C1 segment of cervical spinal cord (tissue), 14 donors: ENCODE measurements at regions not wholly inside any gene's neighbourhood (a gene's known extent, or its start where the extent isn't known, plus 50 kb on each side); places are given as distances from the start of the nearest gene placed in this dataset.

Source experiments
- DNase-seq, 14 donors: peaks; one replicate each; lab custom pipeline; 2025; lab: John Stamatoyannopoulos, UW

GRCh38 chr4:165718660-165719059, 154.4 kb upstream of the TLL1 start:
- no peak for DNase-seq

DNA sequence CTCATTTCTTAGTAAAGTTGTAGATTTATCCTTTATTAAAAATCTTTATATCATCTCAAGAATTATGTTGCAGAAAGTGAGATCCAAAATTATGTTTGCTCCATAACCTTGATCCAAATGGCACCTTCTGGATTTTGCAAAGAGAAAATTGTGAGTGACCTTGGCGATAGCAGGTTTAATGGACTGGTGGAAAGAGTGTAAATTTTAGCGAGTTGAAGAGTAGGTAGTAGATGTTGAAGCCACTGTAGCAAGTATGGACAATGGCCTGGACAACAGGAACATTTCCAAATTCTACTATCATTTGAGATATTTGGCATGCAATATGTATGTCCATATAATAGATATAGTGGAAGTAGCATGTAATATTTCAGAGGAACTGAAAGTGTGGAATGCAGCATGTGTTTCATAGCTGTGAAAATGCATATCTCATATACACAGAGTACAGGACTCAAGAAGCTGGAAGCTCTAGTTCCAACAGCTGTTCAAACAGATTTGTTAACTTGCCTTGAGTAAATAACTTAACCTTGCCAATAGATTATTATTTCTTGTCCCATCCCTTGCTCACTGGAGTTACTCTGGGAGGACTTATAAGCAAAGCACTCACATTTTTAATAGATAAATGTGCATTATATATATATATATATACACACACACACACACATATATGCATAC, 152.5 kb upstream of the TLL1 start:
- DNase-seq = no peak

DNA sequence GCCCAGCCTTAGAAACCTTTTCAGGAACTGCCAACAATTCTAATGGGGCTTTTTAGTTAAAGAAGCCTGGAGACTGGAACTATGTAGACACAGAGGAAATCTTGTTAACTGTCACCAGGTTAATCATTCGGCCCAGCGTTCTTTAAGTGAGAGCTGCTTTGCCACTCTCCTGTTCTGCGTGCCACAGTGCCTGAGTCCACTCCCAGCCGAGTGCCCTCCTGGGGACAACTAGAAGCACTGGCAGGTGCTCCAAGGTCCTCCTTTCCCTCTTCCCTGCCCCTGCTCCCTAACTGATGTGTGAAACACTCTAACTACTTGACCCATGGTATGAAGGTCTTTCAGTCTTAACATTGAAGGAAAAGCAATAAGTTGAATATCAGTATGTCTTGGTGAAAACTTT, 151.2 kb upstream of the TLL1 start:
- no peak for DNase-seq

GRCh38 chr4:165723051-165723795, 149.8 kb upstream of the TLL1 start:
- DNase-seq = no peak

GRCh38 chr4:165724786-165725185, 148.3 kb upstream of the TLL1 start:
- no peak for DNase-seq

DNA sequence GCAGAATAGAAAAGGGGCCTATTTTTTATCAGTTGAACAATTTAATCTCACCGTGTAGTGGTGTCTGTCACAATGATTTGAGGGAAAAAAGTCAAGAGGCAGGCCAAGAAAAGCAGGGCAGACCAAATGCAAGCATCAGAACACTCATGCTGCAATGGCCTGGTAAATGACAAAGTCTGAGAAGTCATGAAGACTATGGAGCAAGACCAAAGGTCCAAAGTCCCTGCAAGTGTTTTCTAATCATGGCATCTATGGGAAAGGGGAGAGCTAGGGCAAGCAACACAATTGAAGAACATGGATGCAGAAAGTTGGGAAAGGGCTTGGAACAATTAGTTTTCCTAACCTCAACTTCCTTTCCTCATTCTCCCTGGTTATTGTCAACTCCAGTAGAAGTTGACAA, 147.7 kb upstream of the TLL1 start:
- no peak for DNase-seq

- DNase-seq = no peak
Measured at GRCh38 chr4:165726831-165727230, 146.2 kb upstream of the TLL1 start.

GRCh38 chr4:165737309-165737972, 135.6 kb upstream of the TLL1 start:
- DNase-seq = no peak

DNA sequence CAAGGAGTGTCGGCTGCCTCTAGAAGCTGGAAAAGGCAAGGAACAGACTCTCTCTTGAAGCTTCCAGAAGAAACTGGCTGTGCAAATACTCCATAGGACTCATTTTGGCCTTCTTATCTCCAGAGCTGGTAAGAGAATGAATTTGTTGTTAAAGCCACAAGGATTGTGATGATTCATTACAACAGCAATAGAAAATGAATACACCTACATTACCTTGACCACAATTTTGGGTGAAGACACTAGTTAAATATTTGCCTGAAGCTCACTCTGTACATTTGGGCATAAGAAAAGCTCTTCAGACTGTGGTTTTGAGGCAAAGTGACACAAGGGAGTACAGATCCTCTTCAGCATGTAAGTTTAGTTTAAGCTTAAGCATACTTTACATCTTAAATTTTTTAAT, 134.5 kb upstream of the TLL1 start:
- no peak for DNase-seq

DNA sequence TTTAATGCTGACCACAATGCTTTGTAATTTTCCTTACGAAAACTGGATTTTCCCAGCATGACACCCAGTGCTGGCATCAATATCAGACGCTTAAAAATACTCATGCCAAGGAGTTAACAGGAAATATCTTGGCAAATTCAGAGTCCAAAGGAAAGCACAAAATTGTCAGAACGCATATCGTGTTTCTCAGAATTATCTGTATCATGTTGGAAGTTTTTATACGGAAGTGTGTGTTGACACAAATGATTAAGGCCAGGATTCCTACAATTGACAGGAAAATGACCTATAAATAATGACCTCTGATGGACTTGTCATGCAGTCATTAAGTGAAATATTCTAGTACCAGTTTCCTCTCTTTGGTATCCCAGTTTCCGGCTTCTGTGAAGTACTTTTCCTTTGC, 132.1 kb upstream of the TLL1 start:
- DNase-seq = peak in 1 of 14 donors; percentile 24

GRCh38 chr4:165743422-165743821, 129.6 kb upstream of the TLL1 start:
- no peak for DNase-seq

GRCh38 chr4:165744370-165744769, 128.7 kb upstream of the TLL1 start:
- no peak for DNase-seq

- no peak for DNase-seq
Measured at GRCh38 chr4:165748321-165748720, 124.7 kb upstream of the TLL1 start.

GRCh38 chr4:165751882-165752281, 121.2 kb upstream of the TLL1 start:
- no peak for DNase-seq

- DNase-seq = peak in 1 of 14 donors; percentile 41
Measured at GRCh38 chr4:165754664-165755063, 118.4 kb upstream of the TLL1 start.

GRCh38 chr4:165756836-165757235, 116.2 kb upstream of the TLL1 start:
- peak in 1 of 14 donors; percentile 76 for DNase-seq

DNA sequence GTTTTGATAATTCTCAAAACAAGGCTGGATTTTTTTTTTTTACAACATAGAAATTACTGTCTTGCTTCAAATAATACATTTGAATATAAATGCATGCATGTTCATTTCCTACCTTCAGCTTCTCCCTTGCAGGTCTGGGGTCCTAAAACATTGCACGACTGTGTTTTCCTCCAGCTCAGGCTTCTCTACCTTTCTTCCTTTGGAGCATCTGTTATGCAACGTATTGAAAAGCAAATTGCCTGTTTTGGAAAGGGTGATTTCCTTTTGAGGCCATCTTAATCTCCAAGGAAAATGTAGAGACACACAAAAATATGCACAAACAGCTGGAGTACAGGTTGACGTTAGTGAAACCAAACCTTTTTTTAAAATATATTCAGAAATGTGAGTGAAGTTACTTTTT, 115.6 kb upstream of the TLL1 start:
- DNase-seq = peak in 1 of 14 donors; percentile 64

GRCh38 chr4:165758086-165758485, 115.0 kb upstream of the TLL1 start:
- DNase-seq = no peak

- no peak for DNase-seq
Measured at GRCh38 chr4:165760182-165760581, 112.9 kb upstream of the TLL1 start.

GRCh38 chr4:165761963-165762362, 111.1 kb upstream of the TLL1 start:
- DNase-seq = no peak

- no peak for DNase-seq
Measured at GRCh38 chr4:165763640-165764039, 109.4 kb upstream of the TLL1 start.

GRCh38 chr4:165765053-165765452, 108.0 kb upstream of the TLL1 start:
- no peak for DNase-seq

DNA sequence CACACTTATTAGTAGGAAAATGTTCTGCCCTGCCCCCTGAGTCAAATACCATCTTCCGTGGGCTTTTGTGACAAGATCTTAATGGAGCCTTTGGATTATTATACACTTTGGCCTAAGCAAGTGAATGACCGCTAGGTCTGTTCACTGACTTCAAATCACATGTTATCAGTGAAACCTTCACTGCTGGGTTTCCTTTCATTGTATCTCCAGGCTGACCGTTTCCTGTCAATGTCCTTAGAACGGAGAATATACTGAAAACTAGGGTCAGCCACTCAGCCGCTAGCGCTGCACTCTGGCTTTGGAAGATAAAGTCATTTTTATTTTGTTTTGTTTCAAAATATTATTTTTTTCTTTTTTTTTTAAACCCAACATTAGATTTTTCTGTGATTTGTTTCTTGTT, 107.0 kb upstream of the TLL1 start:
- DNase-seq = no peak
